ENCODE measurements at regions not wholly inside any gene's neighbourhood (a gene's known extent, or its start where the extent isn't known, plus 50 kb on each side); places are given as distances from the start of the nearest gene placed in this dataset.

GRCh38 chr5:171647904-171648260 is 137.7 kb upstream of the SMIM23 start:
- no peak overlapping the region for H3K9ac ChIP-seq
- no peaks in the 10 kb centered on the region for H3K36me3 ChIP-seq (ENCODE audit: low read depth)
- no peaks in the 10 kb centered on the region for H3K9me3 ChIP-seq (ENCODE audit: low read depth)
- WGBS, 2 experiments (ENCODE audit: low coverage in 1 of 2, low lambda C conversion rate in 2 of 2, missing lambda C conversion rate in 2 of 2): 53 to 61% methylated on average over 4 of the region's 4 CpGs
- TF ChIP-seq EZH2phosphoT487 (IDR thresholded peaks at IDR 0.05; ENCODE audit: insufficient read depth, low read depth) (no peak), EZH2 (IDR thresholded peaks at IDR 0.05; ENCODE audit: insufficient read depth, poor library complexity, severe bottlenecking) (no peak)
- in situ Hi-C loops (cut with MboI): loop anchor here (25.0 kb wide), 1 partner anchor 389 kb away; no protein-coding TSS in a partner anchor
- no peaks in the 10 kb centered on the region for H3K79me2 ChIP-seq (ENCODE audit: insufficient read depth)
- no peak for DNase-seq
- H3F3A ChIP-seq (ENCODE audit: insufficient read depth): no peaks in the 10 kb centered on the region
- no peaks in the 10 kb centered on the region for H3K4me1 ChIP-seq (ENCODE audit: insufficient read depth)
- no peak overlapping the region for H3K4me2 ChIP-seq (ENCODE audit: unreplicated experiment)
- H3K27ac ChIP-seq: no peak overlapping the region
- H3K4me3 ChIP-seq: no peak overlapping the region
- H3K9me2 ChIP-seq (ENCODE audit: insufficient read depth): no peaks in the 10 kb centered on the region
- no peak overlapping the region for H2AFZ ChIP-seq
- H3K27me3 ChIP-seq (replicated peaks; ENCODE audit: insufficient read depth): peaks cover 23% of the 10 kb centered on the region
- H4K20me1 ChIP-seq (ENCODE audit: insufficient read depth): no peaks in the 10 kb centered on the region

GRCh38 chr5:171648279-171649074 is 137.1 kb upstream of the SMIM23 start:
- H3K79me2 ChIP-seq (ENCODE audit: insufficient read depth): no peaks in the 10 kb centered on the region
- no peak overlapping the region for H3K27ac ChIP-seq
- no peaks in the 10 kb centered on the region for H3K36me3 ChIP-seq (ENCODE audit: low read depth)
- WGBS, 2 experiments (ENCODE audit: low coverage in 1 of 2, low lambda C conversion rate in 2 of 2, missing lambda C conversion rate in 2 of 2): 84% methylated on average over 10 of the region's 10 CpGs
- DNase-seq: no peak
- H3K9me3 ChIP-seq (ENCODE audit: low read depth): no peaks in the 10 kb centered on the region
- H3K9ac ChIP-seq: no peak overlapping the region
- no peaks in the 10 kb centered on the region for H3K4me1 ChIP-seq (ENCODE audit: insufficient read depth)
- TF ChIP-seq EZH2 (IDR thresholded peaks at IDR 0.05; ENCODE audit: insufficient read depth, poor library complexity, severe bottlenecking) (no peak), EZH2phosphoT487 (IDR thresholded peaks at IDR 0.05; ENCODE audit: insufficient read depth, low read depth) (no peak)
- no peaks in the 10 kb centered on the region for H3K9me2 ChIP-seq (ENCODE audit: insufficient read depth)
- no peak overlapping the region for H2AFZ ChIP-seq
- H3F3A ChIP-seq (ENCODE audit: insufficient read depth): no peaks in the 10 kb centered on the region
- in situ Hi-C loops (cut with MboI): loop anchor here (25.0 kb wide), 1 partner anchor 389 kb away; no protein-coding TSS in a partner anchor
- H4K20me1 ChIP-seq (ENCODE audit: insufficient read depth): no peaks in the 10 kb centered on the region
- no peak overlapping the region for H3K4me2 ChIP-seq (ENCODE audit: unreplicated experiment)
- H3K4me3 ChIP-seq: no peak overlapping the region
- peaks cover 22% of the 10 kb centered on the region for H3K27me3 ChIP-seq (replicated peaks; ENCODE audit: insufficient read depth)

GRCh38 chr5:171649075-171649401 is 136.6 kb upstream of the SMIM23 start:
- no peaks in the 10 kb centered on the region for H4K20me1 ChIP-seq (ENCODE audit: insufficient read depth)
- H3K9me2 ChIP-seq (ENCODE audit: insufficient read depth): no peaks in the 10 kb centered on the region
- H3K4me1 ChIP-seq (ENCODE audit: insufficient read depth): no peaks in the 10 kb centered on the region
- no peak overlapping the region for H3K27ac ChIP-seq
- H3K36me3 ChIP-seq (ENCODE audit: low read depth): no peaks in the 10 kb centered on the region
- no peak overlapping the region for H2AFZ ChIP-seq
- no peak for DNase-seq
- peaks cover 17% of the 10 kb centered on the region for H3K27me3 ChIP-seq (replicated peaks; ENCODE audit: insufficient read depth)
- no peaks in the 10 kb centered on the region for H3K79me2 ChIP-seq (ENCODE audit: insufficient read depth)
- H3K4me2 ChIP-seq (ENCODE audit: unreplicated experiment): no peak overlapping the region
- no peak overlapping the region for H3K4me3 ChIP-seq
- WGBS, 2 experiments (ENCODE audit: low coverage in 1 of 2, low lambda C conversion rate in 2 of 2, missing lambda C conversion rate in 2 of 2): 79 to 83% methylated on average over 3 of the region's 3 CpGs
- no peaks in the 10 kb centered on the region for H3K9me3 ChIP-seq (ENCODE audit: low read depth)
- TF ChIP-seq EZH2phosphoT487 (IDR thresholded peaks at IDR 0.05; ENCODE audit: insufficient read depth, low read depth) (no peak), EZH2 (IDR thresholded peaks at IDR 0.05; ENCODE audit: insufficient read depth, poor library complexity, severe bottlenecking) (no peak)
- no peak overlapping the region for H3K9ac ChIP-seq
- in situ Hi-C loops (cut with MboI): loop anchor here (25.0 kb wide), 1 partner anchor 388 kb away; no protein-coding TSS in a partner anchor
- H3F3A ChIP-seq (ENCODE audit: insufficient read depth): no peaks in the 10 kb centered on the region

DNA sequence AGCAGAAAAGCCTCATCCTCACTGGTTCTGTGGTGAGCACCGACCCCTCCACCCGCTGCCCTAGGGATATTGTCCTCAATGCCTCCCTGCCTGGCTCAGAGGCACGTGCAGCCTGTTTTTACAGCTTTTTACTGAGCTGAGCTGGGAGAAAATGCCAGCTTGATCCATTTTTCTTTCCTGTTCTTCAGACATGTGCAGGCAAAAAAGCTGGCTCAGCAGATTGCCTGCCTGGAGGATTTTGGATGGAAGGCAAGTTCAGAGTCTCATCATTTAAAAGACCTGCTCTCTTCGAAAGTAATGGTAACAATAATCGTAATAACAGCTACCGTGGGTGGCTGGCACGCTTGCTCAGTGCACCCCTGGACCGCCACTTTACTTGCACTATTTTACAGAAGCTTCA is 135.0 kb upstream of the SMIM23 start:
- Histone ChIP-seq H3K4me3 (no peak overlapping the region), H3K4me1 (ENCODE audit: insufficient read depth) (no peaks in the 10 kb centered on the region), H3K9me3 (ENCODE audit: low read depth) (no peaks in the 10 kb centered on the region), H3K79me2 (ENCODE audit: insufficient read depth) (no peaks in the 10 kb centered on the region), H3K9ac (no peak overlapping the region), H3K27me3 (replicated peaks; ENCODE audit: insufficient read depth) (peaks cover 3% of the 10 kb centered on the region), H3K4me2 (ENCODE audit: unreplicated experiment) (no peak overlapping the region), H4K20me1 (ENCODE audit: insufficient read depth) (no peaks in the 10 kb centered on the region), H3K36me3 (ENCODE audit: low read depth) (no peaks in the 10 kb centered on the region), H3K9me2 (ENCODE audit: insufficient read depth) (no peaks in the 10 kb centered on the region), H3K27ac (no peak overlapping the region), H3F3A (ENCODE audit: insufficient read depth) (no peaks in the 10 kb centered on the region), H2AFZ (no peak overlapping the region)
- DNase-seq: no peak
- TF ChIP-seq EZH2 (IDR thresholded peaks at IDR 0.05; ENCODE audit: insufficient read depth, poor library complexity, severe bottlenecking) (no peak), EZH2phosphoT487 (IDR thresholded peaks at IDR 0.05; ENCODE audit: insufficient read depth, low read depth) (no peak)
- in situ Hi-C loops (cut with MboI): no loop called here
- WGBS, 2 experiments (ENCODE audit: low coverage in 1 of 2, low lambda C conversion rate in 2 of 2, missing lambda C conversion rate in 2 of 2): 17 to 25% methylated on average over 8 of the region's 8 CpGs

Data from GM23248 (cell line).